ENCODE measurements at regions not wholly inside any gene's neighbourhood (a gene's known extent, or its start where the extent isn't known, plus 50 kb on each side); places are given as distances from the start of the nearest gene placed in this dataset.

DNA sequence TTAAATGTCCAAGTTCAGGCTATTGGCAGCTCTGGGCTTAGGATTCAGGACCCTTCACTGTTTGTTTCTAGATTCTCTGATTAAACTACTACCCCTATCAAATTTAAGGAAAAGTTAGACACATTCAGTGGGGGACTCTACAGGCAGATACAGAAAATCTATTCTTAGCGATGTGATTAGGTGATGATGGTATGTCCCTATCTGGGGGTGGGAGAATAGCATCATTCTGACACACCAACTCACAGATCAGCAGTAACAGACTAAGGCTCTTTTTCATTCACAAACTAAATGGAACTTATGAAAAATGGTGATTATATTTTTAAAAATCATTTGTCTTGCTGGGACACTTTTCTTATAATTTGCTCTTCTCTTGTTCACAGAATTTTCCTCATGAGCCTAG is 232.9 kb upstream of the CDH2 start:
- DNase-seq = no peak

DNA sequence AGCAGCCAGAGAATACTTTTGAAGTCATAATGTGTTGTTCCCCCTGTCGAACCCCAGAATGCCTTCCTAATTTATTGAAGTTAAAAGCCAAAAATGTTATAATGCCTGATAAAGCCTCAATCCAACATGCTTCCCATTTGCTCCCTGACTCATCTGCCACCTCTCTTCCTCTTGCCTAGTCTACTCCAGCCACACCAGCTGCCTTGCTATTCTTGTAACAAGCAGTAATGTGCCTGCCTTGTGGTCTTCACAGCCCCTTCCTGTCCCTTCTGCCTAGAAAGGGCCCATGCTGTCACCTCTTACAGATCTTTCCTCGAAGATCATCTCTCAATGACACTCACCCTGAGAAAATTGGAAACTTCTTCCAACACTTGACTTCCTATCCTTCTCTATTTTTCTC is 231.6 kb upstream of the CDH2 start:
- no peak for DNase-seq

GRCh38 chr18:28407681-28408080 is 230.8 kb upstream of the CDH2 start:
- no peak for DNase-seq

DNA sequence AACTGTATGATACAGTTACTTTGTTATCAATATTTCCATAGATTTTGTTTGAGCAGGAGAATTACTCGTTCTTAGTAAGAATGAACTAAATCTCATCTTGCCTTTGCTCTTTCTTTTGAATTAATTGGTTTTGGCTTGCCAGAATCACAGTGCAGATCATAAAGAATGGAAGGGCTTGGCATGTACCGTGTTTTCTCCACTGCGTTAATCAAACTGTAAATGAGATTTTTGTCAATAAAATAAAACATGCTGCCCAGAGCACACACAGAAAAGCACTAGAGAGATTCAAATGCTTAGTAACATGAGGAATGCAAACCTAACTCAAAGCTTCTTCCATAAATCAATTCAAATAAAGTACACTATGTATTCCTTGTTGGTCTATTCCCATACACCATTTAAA is 229.6 kb upstream of the CDH2 start:
- DNase-seq = no peak

DNA sequence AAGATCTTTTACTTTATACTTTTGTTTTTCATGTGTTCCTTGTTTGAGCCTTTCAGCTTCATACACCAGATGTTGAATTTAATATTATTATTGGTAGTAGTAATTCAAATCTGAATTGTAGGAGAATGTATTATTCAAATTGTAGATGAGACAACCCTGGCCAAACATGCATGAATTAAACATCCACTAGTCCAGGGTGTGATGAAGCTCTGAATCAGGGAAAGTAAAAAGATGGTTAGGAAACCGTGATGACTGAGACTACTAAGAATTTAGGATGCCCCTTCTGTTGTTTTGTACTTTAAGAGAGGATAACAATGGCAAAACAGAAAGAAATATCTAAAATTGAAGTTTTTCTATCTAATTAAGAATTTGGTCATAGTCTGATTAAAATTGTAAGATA is 227.8 kb upstream of the CDH2 start:
- no peak for DNase-seq

GRCh38 chr18:28399781-28400362 is 222.9 kb upstream of the CDH2 start:
- DNase-seq = no peak

DNA sequence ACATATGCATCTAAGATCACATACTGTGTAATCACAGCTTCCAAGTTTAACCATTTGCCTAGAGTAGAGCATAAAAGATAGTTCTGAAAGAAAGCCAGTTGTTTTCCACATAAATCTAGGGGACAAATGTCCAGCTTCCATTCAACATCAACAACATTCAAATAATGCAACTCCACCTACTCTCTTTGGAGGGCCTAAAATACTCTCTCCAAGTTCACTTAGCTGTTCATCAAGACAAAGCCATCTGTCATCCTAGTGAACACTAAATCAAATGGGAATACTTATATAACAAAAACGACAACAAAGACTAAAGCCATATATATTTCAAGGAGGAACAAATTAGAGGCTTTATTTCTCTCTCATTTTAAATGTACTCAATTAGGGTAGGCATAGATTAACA is 221.5 kb upstream of the CDH2 start:
- DNase-seq = peak; percentile 38

DNA sequence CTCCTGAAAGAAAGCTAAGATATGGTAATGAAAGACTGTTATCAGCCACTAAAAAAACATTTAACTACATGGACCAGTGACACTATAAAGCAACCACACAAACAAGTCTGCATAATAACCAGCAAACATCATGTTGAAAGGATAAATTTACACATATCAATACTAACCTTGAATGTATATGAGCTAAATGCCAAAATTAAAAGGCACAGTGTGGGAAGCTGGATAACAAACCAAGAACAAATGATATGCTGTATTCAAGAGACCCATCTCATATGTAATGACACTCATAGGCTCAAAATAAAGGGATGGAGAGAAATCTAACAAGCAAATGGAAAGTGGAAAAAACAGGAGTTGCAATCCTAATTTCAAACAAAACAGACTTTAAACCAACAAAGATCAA is 213.1 kb upstream of the CDH2 start:
- DNase-seq = no peak

- no peak for DNase-seq
Observed at GRCh38 chr18:28382215-28382879, 205.4 kb upstream of the CDH2 start.

DNA sequence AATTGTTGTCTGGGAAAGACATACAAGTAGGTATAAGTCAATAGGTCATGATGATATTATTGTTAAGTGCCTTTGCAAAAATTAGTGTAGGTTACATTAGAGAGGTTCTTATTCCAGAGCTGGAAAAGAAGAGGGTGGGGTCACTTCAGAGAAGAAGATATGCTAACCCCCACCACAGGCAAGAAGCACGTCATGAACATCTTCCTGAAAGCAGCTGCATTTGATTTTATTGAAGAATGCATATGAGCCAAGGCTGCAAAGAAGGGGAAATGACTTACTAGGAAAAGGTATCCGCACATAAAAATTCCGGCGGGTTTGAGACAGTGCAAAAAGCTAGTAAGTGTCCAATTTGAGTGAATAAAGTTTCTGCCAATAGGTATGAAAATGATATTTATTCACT is 195.3 kb upstream of the CDH2 start:
- no peak for DNase-seq

DNA sequence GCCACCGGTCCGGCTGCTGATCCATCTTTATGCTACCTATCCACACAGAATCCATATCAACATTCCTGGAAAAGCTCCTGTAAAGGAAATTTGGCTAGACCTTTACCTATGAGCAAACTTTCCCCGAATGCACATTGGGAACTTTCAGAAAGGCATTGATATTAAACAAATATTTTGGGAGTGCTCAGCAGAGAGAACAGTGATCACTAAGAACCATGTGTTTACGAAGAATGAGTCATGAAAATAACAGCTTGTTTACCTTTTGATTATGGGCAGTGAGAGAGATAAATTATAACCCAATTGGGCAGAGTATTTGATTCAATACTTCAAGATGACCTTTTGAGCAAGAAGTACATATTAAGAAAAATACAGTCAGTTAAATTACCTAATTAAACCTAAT is 189.7 kb upstream of the CDH2 start:
- no peak for DNase-seq

- no peak for DNase-seq
Observed at GRCh38 chr18:28365411-28365831, 188.5 kb upstream of the CDH2 start.

- DNase-seq = no peak
Observed at GRCh38 chr18:28363124-28363523, 186.2 kb upstream of the CDH2 start.

GRCh38 chr18:28359176-28359575 is 182.2 kb upstream of the CDH2 start:
- no peak for DNase-seq

- DNase-seq = no peak
Observed at GRCh38 chr18:28357766-28358401, 181.0 kb upstream of the CDH2 start.

DNA sequence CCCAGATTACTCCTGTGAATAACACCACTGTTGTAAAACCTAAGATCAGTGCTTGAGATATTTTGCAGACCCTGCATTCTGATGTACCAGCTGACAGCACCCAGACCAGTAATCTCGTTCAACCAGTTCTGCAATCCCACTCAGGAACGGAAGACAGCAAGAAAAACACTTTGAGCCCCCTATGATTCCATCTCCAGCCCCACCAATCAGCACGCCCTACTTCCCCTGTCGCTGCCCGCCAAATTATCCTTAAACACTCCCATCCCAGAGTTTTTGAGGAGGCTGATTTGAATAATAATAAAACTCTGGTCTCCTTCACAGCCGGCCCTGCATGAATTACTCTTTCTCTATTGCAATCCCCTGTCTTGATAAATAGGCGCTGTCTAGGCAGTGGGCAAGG is 173.9 kb upstream of the CDH2 start:
- DNase-seq = no peak

GRCh38 chr18:28342231-28342630 is 165.3 kb upstream of the CDH2 start:
- no peak for DNase-seq

GRCh38 chr18:28338316-28338715 is 161.4 kb upstream of the CDH2 start:
- no peak for DNase-seq

DNA sequence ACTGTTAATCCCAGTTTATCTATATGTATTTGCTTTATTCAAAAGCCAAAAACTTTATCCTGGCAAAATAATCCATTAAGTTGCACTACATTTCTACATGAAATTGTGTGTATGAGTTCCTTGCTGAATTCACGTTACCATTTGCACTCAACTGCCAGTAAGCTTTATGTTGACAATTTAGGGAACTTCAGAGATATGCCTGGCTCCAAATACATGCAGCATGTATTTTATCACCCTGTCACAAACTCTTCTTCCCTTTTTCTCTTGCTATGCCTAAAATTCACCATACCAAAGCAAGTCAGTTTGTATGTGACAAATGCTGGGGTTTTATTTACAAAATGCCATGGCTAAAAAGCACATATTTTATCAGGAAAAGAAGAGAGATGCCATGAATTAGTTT is 157.6 kb upstream of the CDH2 start:
- no peak for DNase-seq

DNA sequence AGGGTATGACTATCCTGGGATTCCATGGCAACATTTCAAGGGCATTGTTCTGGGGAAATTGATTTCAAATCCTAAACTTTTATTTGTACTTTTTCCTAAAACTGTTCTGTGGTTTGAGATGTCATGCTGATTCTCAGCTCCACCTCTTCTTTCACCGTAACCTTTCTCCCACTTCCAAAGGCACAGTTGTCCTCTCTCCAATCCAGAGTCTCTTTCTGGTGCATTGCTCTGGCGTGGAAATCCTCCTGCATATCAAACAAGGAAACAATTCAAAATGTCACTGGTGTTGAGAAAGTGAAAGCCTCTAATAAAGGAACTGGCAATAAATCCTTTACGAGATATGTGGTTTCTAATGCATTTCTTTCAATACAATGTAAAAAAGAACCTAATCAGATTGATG is 155.1 kb upstream of the CDH2 start:
- no peak for DNase-seq

- DNase-seq = no peak
Observed at GRCh38 chr18:28331551-28331950, 154.6 kb upstream of the CDH2 start.

GRCh38 chr18:28313602-28314001 is 136.7 kb upstream of the CDH2 start:
- no peak for DNase-seq

DNA sequence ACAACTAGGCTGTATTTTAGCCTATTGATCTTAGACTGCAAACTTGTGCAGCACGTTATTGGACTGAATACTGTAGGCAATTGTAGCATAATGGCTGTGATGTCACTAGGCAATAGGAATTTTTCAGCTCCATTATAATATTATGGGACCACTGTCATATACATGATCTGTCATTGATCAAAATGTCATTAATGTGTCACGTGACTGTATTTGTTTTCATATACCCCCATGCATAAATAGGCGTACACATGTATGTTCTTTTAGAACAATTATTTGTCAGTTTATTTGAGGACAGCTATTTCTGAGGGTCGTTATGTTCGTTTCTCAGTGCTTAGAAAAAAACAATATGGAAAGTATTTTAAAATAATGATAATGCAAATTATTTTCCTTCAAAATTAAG is 111.9 kb upstream of the CDH2 start:
- no peak for DNase-seq

DNA sequence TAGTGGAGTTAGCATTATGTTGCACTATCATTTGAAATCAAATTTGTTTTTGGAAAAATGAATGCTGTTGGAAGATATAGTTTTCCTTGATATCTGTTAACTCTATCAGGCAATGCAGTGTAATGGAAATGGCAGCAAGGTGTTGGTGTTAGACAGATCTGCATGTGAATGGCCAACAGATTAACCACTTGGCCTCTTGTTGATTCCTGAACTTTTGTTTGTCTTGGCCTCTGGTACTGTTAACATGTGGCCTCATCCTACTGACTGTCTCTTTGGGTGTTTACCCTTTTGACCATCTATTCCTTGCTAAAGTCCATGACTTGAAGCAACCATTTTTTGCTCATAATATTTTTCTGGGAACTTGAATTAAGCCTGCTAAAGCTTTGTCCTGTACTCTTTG is 110.2 kb upstream of the CDH2 start:
- DNase-seq = no peak

DNA sequence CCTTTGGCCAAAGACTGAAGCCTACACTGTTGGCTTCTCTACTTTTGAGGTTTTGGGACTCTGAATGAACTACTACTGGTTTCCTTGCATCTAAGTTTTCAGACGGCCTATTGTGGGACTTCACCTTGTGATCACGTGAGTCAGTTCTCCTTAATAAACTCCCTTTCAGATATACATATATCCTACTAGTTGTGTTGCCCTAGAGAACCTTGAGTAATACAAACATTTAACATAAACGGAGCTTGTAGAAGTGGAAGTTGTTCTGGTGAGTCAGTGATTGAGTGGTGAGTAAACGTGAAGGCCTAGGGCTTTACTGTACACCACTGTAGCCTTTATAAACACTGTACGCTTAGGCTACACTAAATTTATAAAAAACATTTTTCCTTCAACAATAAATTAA is 107.2 kb upstream of the CDH2 start:
- no peak for DNase-seq

Measured in DMS153 (cell line).